Femur (tissue), 1 donor: ENCODE measurements at regions not wholly inside any gene's neighbourhood (a gene's known extent, or its start where the extent isn't known, plus 50 kb on each side); places are given as distances from the start of the nearest gene placed in this dataset.
"Not testable (repeated sequence)": the region's sequence is repeated elsewhere in the genome, so short reads cannot be mapped to it uniquely, and the experiment has no call there.

Experiments
- DNase-seq: peaks from one replicate; pipeline ENCODE4 v3.0.0-alpha.2; 2017

DNA sequence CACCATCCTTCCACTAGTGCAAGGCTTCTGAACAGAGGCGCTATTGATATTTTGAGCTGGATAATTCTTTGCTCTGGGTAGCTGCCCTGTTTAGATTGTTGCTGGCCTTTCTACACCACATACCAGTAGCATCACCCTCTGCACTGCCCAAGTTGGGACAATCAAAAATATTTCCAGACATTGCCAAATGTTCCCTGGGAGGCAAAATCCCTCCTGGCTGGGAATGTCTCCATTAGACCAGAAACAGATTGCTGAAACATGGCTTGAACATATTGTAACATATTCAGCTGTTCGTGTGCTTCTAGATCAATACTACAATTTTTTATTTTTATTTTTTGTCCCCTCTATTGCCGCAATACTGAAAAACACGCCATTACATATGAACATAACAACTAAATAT lies 174.6 kb downstream of the ABCA8 start:
- no peak for DNase-seq

DNA sequence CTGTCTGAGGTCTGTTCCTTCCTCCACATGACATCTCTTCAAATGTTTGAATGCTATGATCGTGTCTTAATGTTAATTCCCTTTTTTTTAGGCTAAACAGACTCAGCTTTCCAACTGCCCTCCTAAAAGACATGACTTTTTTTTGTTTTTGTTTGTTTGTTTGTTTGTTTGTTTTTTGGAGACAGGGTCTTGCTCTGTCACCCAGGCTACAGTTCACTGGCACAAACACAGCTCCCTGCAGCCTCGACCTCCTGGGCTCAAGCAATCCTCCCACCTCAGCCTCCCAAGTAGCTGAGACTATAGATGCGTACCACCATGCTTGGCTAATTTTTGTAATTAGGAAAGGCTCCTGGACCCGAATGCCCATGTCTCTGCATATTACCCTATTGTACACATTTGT lies 176.5 kb downstream of the ABCA8 start:
- no peak for DNase-seq

DNA sequence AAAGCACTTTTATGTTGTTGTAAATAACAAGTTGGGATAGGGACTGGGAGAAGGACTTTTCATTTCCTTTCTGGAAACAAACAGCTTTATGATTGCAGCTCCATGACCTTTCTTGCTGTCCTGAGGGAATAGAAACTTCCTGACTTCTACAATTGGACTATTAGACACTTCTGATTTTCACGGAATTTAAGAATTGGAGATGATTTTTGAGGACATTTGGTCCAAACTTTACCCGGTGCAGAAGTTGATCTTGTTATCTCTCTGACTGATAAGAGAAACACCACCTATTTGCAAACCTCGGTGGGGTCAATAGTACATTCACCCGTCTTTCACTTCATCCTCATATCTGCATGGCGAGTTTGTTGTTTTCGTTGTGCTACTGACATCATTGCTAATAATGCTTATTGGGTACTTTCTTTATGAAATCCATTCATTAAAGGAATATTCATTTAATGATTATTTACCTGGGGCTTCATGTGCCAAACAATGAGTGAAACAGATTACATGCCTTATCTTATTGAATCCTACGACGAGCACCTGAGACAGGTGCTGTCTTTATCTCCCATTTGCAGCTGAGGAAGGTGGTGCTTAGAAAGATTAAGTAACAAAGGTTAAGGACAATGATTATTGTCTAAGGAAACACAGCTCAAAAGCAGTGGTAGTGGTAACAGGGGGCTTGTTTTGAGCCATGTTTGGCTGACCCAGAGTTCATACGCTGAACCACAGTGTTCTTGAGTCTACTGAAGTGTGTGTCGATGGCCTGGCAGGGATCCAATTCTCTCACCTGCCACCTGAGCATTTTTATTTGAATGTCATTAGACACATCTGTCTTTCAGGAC lies 176.9 kb upstream of the FAM20A start:
- no peak for DNase-seq

DNA sequence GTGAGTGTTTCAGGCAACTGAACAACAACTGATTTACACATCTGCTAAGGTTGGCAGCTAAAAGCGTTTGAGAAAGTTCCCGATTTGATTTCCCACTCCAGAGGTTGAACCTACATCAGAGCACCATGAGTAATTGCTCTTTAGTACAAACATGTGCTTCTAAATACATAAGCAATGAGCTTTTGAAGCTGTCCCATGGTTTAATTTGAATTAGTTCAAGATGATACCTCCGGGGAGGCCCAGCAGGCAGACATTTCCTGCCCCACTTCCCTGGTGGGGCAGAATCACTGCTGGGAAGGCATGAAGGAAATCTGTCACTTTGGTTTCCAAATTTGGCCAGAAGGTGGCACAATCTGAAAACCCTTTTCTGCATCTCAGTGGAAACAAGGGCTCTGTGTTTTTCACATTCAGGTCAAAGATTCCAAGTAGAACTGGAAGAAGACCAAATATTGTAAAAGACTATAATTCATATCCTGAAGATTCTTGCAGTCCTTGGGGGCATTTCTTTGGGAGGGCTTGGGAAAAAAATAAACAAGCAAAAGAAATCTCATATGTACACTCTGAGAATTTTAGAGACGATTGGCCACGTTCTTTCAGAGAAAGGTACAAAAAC lies 176.2 kb upstream of the FAM20A start:
- peak; percentile 83 for DNase-seq

DNA sequence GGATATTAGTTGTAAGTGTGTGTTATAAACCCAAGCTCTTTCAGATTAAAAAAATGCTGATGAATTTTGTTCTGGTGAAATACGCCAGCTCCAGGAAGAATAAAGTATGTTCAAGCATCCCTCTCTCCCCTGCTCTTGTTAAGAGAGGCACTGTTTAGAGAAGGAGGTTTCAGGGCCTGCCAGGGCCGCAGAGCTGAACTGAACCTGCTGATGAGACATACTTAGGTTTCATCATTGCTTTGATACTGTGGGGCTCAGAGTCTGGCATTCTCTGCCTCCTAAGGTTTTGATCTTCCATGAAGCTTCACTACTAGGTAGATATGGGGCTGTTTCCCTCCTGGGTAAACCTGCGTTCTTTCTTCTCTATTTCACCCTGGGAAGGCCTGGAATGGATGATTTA lies 175.3 kb upstream of the FAM20A start:
- no peak for DNase-seq

DNA sequence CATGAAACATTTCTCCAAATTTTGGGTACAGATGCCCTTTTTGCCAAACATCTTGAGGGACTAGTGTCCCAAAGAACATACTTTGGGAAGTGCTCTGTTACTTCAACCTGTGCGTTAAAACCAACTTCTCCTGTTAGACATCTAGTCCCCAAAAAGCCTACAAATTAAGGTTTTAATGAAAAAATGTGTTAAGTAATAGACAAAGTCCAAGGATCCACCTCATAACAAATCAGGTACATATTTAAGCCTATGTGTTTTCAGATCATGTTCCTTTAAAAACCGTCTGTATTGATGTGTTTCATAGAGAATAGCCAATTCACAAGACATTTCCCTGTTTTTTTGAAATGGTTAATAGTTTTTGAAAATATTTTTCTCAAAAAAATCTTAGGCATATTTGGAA lies 174.8 kb upstream of the FAM20A start:
- DNase-seq = no peak

DNA sequence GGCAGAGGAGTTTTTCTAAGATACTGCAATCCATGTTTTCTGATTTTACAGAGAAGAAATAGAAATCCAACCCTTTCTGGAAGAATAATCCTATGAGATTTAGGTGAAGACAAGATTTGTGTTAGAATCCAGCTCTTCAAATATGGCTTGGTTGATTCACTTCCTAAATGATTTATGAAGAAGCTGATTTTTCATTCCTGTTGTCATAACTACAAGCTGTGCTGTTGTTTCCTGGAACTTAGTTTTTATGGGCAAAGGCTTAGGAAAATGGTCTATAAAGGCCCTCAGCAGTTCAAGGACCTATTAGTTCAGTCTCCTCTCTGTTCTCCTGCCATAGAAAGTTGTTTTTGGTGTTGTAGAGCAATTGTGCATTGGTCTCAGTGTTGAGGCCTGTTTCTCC lies 174.2 kb upstream of the FAM20A start:
- no peak for DNase-seq

DNA sequence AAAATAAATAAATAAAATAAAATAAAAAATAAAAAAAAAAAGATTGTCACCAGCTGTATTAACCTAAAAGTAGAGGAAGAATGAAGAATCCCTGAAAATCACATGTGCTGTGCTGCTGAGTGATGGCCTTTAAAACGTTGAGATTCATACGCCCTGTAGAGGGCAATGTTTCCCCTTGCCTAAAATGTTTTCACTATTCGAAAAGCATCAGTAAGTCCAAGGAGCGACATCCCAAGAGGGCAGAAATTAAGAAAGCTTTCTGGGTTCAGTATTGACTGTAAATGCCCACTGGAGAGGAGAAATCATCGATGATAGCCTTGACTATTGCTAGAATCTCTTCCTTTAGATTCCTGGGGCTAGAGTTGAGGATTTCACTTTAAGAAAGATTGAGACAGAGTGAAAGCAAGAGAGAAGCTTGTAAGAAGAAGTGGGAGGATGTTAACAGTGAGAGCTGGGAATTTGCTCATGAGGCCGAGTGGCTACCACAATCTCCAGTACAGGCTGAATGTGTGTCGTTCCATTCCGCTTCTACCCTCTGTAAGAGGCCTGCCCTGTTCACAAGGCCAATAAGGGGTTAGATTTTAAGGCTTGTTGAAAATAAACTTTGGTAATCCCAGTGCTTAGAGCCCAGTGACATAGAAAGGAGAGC lies 170.8 kb upstream of the FAM20A start:
- no peak for DNase-seq

DNA sequence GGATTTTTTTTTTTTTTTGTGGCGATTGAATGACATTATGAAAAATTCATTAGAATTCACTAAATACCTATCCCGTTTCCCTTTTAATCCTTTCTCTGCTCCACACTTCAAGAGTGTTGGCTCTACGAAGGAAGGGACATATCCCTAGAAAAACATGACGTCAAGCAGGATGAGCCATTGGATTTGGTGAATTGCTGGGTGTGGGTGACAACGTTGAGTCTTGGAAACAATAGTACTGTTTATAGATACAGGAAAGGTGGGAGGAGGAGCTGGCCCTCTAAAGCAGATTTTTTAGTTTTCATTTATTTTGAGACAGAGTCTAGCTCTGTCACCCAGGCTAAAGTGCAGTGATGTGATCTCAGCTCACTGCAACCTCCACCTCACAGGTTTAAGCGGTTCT lies 167.6 kb upstream of the FAM20A start:
- DNase-seq = no peak

DNA sequence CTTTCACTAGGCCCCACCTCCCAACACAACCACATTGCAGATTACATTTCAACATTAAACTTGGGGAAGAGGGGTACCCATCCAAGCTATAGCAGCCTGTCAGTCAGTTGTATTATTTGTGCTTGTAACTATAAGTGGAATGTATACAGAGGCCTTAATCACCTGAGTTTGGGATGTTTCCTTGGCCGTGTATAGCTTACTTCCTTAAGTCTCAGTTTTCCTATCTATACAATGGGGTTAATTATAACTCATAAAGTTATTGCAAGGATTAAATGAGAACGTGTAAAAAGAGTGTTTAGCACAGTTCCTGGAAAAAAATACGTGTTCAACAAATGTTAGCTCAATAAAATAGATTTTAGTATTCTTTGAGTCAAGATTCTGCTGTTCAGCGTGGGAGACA lies 165.5 kb upstream of the FAM20A start:
- DNase-seq = no peak

DNA sequence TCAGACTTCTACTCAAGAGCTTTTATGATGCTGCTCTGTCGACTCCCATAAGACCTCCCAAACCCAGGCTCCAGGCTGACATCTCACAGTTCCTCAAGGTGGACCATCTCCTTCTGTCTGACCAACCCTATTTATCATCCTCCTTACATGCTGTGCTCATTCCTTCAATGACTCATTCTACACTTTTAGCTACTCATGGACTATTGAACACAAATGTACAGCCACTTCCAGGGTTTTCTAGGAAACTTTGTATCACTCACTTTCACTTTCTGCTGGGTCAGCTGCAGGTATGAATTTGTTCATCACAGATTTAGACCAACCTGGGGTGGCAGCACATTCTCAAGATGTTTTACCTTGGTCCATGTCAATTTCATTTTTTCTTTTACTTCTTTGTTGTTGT lies 162.4 kb upstream of the FAM20A start:
- DNase-seq = no peak

DNA sequence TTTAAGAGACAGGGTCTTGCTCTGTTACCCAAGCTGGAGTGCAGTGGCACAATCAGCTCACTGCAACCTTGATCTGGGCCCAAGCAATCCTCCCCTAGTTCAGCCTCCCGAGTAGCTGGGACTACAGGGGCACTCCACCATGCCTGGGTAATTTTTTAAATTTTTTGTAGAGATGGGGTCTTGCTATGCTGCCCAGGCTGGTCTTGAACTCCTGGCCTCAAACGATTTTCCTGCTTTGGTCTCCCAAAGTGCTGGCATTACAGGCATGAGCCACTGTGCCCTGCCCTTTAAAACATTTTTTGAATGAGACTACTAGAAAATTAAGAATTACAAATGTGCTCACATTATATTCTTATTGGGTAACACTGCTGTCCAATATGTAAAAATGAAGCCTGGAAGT lies 161.7 kb upstream of the FAM20A start:
- no peak for DNase-seq

DNA sequence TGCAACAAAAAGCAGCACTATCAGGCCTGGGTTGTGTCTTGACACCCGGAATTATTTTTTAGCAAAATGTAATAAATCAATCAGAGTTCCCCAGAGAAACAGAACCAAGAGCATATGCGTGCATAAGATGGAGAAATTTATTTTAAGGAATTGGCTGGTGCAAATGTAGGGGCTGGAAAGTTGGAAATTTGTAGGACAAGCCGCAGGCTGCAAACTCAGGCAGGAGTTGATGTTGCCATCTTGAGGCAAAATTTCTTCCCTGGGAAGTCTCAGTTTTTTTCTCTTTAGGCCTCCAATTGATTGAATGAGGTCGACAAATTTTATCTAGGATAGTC lies 158.9 kb upstream of the FAM20A start:
- no peak for DNase-seq

DNA sequence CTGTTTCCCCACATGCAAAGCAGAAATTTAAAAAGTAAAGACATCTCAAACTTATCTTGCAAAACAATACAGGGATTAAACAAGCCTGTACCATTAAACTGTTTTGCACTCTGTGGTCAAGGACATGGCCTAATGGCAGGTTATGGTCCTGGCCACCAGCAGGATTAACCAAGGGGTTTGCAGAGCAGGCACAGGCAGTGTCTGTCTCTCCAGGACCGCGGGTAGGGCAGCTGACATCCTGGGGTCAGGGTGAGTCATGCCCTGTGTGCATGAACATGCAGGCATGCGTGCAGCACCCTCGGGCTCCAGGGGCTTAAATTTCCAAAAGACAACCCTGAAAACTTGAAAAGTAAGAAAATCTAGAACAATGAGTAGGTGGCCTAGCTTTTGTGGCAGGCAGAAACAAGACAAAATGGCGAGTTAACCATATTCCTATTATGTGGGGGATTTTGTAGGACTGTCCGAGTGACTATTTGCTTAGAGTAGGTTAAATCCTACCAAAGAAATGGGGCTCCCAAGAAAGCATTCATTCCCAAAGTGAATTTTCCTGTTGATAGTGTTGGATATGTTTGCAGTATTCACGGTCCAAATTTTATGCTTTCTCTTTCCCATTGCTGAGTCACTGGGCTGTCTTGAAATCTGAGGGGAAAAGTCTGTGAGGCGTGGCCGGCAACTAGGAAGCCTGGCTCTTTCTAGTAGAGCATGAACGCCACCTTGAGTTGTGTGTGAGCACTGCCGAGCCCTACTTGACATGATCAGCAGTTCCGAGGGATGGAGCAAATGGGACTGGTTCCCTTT lies 158.4 kb upstream of the FAM20A start:
- DNase-seq = peak; percentile 93

DNA sequence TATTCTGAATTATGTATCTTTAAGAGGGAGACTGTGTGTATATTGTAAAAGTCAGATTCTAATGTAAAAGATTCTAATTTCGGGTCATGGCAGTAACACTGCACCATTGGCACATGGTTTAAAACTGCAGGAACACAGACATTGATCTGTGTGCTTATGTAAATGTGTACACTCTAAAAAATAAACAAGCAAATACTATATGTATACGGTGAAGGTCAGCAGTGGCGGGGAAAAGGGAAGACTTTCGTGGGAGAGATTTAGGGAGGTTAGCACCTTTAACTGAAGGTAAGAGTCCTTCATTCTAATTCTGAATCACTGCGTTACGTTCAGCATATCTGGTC lies 157.8 kb upstream of the FAM20A start:
- no peak for DNase-seq

DNA sequence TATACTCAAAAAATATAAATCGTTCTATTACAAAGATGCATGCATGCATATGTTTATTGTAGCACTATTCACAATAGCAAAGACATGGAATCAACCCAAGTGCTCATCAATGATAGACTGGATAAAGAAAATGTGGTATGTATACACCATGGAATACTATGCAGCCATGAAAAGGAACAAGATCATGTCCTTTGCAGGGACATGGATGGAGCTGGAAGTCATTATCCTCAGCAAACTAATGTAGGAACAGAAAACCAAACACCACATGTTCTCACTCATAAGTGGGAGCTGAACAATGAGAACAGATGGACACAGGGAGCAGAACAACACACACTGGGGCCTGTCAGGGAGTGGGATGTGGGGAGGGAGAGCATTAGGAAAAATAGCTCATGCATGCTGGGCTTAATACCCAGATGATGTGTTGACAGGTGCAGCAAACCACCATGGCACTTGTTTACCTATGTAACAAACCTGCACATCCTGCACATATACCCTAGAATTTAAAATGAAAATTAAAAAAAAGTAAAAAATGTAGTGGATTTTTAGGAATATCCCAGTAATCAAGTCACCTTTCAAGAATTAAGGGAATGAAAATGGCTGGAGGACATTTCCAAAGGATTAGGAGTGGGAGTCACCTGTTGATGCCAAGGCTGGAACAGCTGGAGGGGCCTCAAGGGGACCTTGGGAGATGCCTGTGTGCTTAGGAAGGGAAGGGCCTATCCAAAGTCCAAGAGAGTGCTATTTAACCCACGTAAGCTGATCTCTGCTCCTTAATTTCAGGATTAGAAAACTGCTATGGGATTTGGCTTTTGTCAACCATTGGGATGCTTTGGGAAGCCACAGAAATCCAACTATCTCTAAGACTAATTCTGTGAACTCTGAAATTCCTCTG lies 156.9 kb upstream of the FAM20A start:
- not testable (repeated sequence) for DNase-seq

DNA sequence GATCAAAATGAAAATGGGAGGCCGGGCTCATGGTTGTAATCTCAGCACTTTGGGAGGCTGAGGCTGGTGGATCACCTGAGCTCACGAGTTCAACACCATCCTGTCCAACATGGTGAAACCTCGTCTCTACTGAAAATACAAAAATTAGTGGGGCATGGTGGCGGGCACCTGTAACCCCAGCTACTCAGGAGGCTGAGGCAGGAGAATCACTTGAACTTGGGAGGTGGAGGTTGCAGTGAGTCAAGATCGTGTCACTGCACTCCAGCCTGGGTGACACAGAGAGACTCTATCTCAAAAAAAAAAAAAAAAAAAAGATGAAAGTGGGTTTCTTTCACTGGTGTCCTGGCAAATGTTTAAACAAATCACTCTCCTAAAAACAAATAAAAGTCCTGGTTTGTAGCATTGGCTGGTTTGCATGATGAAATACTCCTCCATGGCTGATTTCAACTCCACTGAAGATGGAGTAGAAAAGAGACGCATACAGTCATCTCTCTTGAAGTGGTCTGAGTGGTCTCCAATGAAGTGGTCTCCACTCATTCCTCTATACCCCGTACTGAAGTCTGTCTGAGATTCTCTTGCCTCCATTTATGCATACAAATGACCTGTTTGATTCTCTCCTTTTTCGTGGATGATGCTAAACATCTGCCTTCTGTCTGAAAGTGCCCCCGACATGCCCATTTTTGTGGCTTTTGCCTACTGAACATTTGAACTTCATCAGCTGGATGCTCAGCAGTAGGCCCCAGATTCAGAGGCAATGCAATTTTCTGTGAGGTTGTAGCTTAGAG lies 153.0 kb upstream of the FAM20A start:
- DNase-seq = no peak

DNA sequence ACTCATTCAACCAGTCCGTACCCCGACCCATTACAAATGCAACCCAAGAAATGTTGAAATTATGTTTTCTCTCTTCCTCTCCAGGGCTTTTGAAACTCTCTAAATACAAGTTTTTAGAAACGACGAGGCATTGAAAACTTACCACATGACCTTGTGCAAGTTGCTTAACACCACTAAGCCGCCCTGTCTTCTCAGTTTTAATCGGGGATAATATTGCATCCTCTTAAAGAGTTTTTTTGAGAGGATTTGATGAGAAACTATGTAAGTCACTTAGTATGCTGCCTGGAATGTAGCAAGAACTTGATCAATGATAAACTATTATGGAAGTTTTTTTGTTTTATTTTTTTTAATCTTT lies 149.0 kb upstream of the FAM20A start:
- DNase-seq = no peak

DNA sequence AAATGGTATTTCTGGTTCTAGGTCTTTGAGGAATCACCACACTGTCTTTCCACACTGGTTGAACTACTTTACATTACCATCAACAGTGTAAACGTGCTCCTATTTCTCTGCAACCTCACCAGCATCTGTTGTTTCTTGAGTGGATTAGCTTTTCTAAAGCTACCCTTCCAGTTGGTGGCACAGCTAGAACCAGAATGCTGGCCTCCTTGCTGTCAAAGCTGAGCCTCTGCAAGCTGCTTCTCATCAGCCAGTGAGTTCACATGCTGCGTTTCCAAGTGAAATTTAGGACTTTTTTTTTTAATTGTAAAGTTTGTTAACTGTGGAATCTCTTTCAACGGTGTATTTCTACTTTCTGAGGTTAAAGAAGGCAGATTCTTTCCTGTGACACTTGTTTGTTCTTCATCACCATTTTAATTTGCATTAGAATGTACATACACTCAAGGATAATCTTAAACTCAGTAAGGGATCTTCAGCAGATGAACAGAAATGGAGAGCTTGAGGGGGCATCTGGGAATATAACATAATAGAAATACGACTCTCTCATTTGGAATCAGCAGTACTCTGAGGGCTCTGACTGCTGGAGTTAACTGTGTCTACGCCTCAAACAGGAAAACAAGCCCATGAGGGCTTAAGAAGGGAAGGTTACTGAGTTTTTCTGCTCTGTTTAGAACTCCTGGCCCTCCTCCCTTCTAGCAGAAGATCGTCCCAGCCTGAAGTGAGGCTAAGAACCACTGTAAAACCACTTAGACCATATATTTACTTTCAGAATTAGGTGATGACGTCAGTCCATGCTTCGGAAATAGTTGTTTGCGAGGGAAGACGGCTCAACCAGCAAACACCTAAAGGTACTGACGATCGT lies 148.4 kb upstream of the FAM20A start:
- DNase-seq = peak; percentile 22

DNA sequence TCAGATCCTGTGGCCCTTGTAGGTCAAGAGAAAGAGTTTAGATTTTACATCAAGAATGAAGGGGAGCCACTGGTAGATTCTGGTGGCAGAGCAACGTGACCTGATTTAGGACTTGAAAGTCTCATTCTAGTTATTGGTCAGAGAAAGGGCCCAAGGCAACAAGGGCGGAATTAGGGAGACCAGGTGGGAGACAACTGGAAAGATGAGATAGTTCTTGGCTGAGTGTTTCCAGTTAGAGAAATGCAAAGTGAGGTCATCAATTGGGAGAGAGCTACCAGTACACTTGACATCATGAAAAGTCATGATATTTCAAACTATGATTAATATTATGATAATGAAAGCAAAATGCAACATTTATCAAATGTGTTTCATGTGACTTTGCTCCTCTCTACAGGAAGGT lies 147.2 kb upstream of the FAM20A start:
- no peak for DNase-seq
